GM12878 (cell line): ENCODE measurements at regions not wholly inside any gene's neighbourhood (a gene's known extent, or its start where the extent isn't known, plus 50 kb on each side); places are given as distances from the start of the nearest gene placed in this dataset.

ENCODE experiments used
- ATAC-seq: fragments of 200-7000 bp; cut with Tn5 transposase; 3 replicates; pipeline ENCODE4 v1.9.1; 2020; ENCODE audit warnings: mild to moderate bottlenecking, moderate library complexity
- BruUV-seq: library from RNA; stranded (reverse); fragments of 400-500 nt; replicated peaks from 2 replicates; lab custom pipeline; 2021; lab: Mats Ljungman, UMichigan
- CTCF ChIA-PET: fragments of 300-600 bp; sonication (Branson Sonifier 250); formaldehyde crosslinking; extraction: SDS; loops from one replicate; lab custom pipeline; 2021; ENCODE audit warnings: inconsistent platforms; lab: Yijun Ruan, JAX
- POLR2A ChIA-PET: fragments of 350-600 bp; formaldehyde crosslinking; extraction: SDS; loops from one replicate; lab custom pipeline; 2021; ENCODE audit warnings: inconsistent platforms; lab: Charles Lee
- RAD21 ChIA-PET: fragments of 300-600 bp; sonication (Branson Sonifier 250); formaldehyde crosslinking; loops from one replicate; lab custom pipeline; 2023; ENCODE audit warnings: antibody characterized with exemption; ENCODE audit not compliant: unreplicated experiment; lab: Charles Lee
- SMC1A ChIA-PET: fragments of 300-600 bp; sonication (Branson Sonifier 250); formaldehyde crosslinking; loops from one replicate; lab custom pipeline; 2023; ENCODE audit not compliant: unreplicated experiment, uncharacterized antibody; lab: Charles Lee
- DNase-seq: peaks from one replicate; pipeline ENCODE4 v3.0.0-alpha.2; 2011; ENCODE audit warnings: low read depth, low spot score
- FAIRE-seq: peaks from 3 replicates; lab custom pipeline; 2011; peaks lifted over from hg19 to GRCh38; lab: Jason Lieb, UNC
- H2AFZ ChIP-seq: 2 replicates; pipeline ENCODE4 v1.6.0; 2011; ENCODE audit warnings: low read depth, low read length, control low read depth; ENCODE audit not compliant: control insufficient read depth
- H3K27ac ChIP-seq: 2 replicates; pipeline ENCODE4 v1.5.1; 2011; ENCODE audit warnings: control low read depth; ENCODE audit not compliant: control insufficient read depth, insufficient read depth
- H3K27me3 ChIP-seq, 2 experiments: replicated peaks in 1 of 2; 2 replicates each; pipeline versions ENCODE4 v1.6.0 to v1.6.1; 2011; ENCODE audit warnings: low read length in 1 of 2; ENCODE audit not compliant: control insufficient read depth in 2 of 2, insufficient read depth in 2 of 2
- H3K36me3 ChIP-seq, 2 experiments: 2 replicates each; pipeline ENCODE4 v1.5.1; 2011; ENCODE audit warnings: low read length in 1 of 2; ENCODE audit not compliant: control insufficient read depth in 2 of 2, insufficient read depth in 2 of 2
- H3K4me1 ChIP-seq: 2 replicates; pipeline ENCODE4 v1.6.1; 2011; ENCODE audit warnings: mild to moderate bottlenecking, low read length, moderate library complexity, mixed read lengths; ENCODE audit not compliant: control insufficient read depth, insufficient read depth
- H3K4me2 ChIP-seq: 2 replicates; pipeline ENCODE4 v1.6.0; 2011; ENCODE audit warnings: control low read depth; ENCODE audit not compliant: control insufficient read depth, insufficient read depth
- H3K4me3 ChIP-seq: fragments of 200-600 bp; sonication (generic); 2 replicates; pipeline ENCODE4 v1.5.1; 2016
- H3K79me2 ChIP-seq: 2 replicates; pipeline ENCODE4 v1.6.0; 2011; ENCODE audit warnings: low read length; ENCODE audit not compliant: control insufficient read depth, insufficient read depth
- H3K9ac ChIP-seq: 2 replicates; pipeline ENCODE4 v1.8.0; 2011; ENCODE audit warnings: low read length, control low read depth, mixed read lengths; ENCODE audit not compliant: control insufficient read depth, insufficient read depth
- H3K9me3 ChIP-seq: replicated peaks from 3 replicates; pipeline ENCODE4 v1.5.1; 2011; ENCODE audit warnings: mild to moderate bottlenecking, low read length; ENCODE audit not compliant: control insufficient read depth, insufficient read depth
- H4K20me1 ChIP-seq: 2 replicates; pipeline ENCODE4 v1.6.0; 2011; ENCODE audit not compliant: control insufficient read depth, insufficient read depth
- BRCA1 ChIP-seq: IDR thresholded peaks from 2 replicates; pipeline ENCODE4 v1.6.1; 2011; ENCODE audit warnings: low read depth, low read length, improper control_type of control experiment
- NFYB ChIP-seq: IDR thresholded peaks from 2 replicates; pipeline ENCODE4 v1.6.1; 2011; ENCODE audit warnings: low read depth, mild to moderate bottlenecking, low read length, improper control_type of control experiment, moderate library complexity; ENCODE audit not compliant: insufficient read depth
- ZBTB40 ChIP-seq: fragments of 450-650 bp; IDR thresholded peaks from 2 replicates; pipeline ENCODE4 v1.6.1; 2016; ENCODE audit warnings: mild to moderate bottlenecking, moderate library complexity, borderline replicate concordance
- WGBS: methylation state at CpG from one replicate; pipeline ENCODE4 v1.1.6; 2016; ENCODE audit warnings: low lambda C conversion rate; ENCODE audit not compliant: insufficient replicate concordance, insufficient coverage; ENCODE audit errors: missing lambda C conversion rate; 5-methylcytosine and 5-hydroxymethylcytosine counted together
- in situ Hi-C: fragments of 300-500 bp; cut with MboI; formaldehyde crosslinking; loops from 9 replicates; pipeline ENCODE4 v1.14.3; 2018; ENCODE audit warnings: mixed read lengths
- intact Hi-C: fragments of 100-400 bp; cut with micrococcal nuclease; formaldehyde crosslinking; loops from one replicate; pipeline ENCODE4 v1.14.2; 2022; ENCODE audit not compliant: unreplicated experiment

GRCh38 chr22:48070083-48070482 is 1307.6 kb downstream of the TBC1D22A start (continued):
- TF ChIP-seq ZBTB40 = no peak

GRCh38 chr22:48069256-48069655 is 1306.8 kb downstream of the TBC1D22A start:
- 78% methylated on average over 2 of the region's 2 CpGs for WGBS
- DNase-seq = no peak
- Histone ChIP-seq H2AFZ (no peak overlapping the region), H3K27ac (no peak overlapping the region), H3K4me2 (no peak overlapping the region), H3K9me3 (no peaks in the 10 kb centered on the region; the same call in 2 of the 3 replicates), H3K36me3 (no peaks in the 10 kb centered on the region), H3K4me1 (peaks cover 11% of the 10 kb centered on the region), H3K79me2 (no peaks in the 10 kb centered on the region), H3K27me3 (no peaks in the 10 kb centered on the region), H3K9ac (no peak overlapping the region), H3K4me3 (no peak overlapping the region), H4K20me1 (no peaks in the 10 kb centered on the region)
- ChIA-PET CTCF (no interaction called here), SMC1A (no interaction called here), RAD21 (no interaction called here), POLR2A (no interaction called here)
- no TSS peak for BruUV-seq
- in situ Hi-C loops (no loop called here), intact Hi-C loops (no loop called here)
- no peak for FAIRE-seq
- TF ChIP-seq NFYB (peak; percentile 73), BRCA1 (no peak)
- ATAC-seq = no peak
